ENCODE measurements at regions not wholly inside any gene's neighbourhood (a gene's known extent, or its start where the extent isn't known, plus 50 kb on each side); places are given as distances from the start of the nearest gene placed in this dataset.
A peak's percentile ranks its signal among the peaks of the same experiment; 100 is the strongest.

- no peak for ATAC-seq
- Histone ChIP-seq H3K9ac (ENCODE audit: insufficient read depth, low read depth, low read length) (no peak overlapping the region), H3K4me3 (replicated peaks in 1 of 3; ENCODE audit: insufficient read depth in 1 of 3, low read depth in 2 of 3, low read length in 3 of 3) (no peak overlapping the region), H2AFZ (ENCODE audit: low read length) (no peak overlapping the region), H3K4me1 (ENCODE audit: insufficient read depth, low read length) (no peaks in the 10 kb centered on the region), H3K36me3 (replicated peaks in 1 of 2; ENCODE audit: control insufficient read depth in 1 of 2, insufficient read depth in 2 of 2, low read length in 2 of 2) (no peaks in the 10 kb centered on the region), H3K9me3 (ENCODE audit: low read length) (no peaks in the 10 kb centered on the region), H3K79me2 (ENCODE audit: insufficient read depth, low read length) (no peaks in the 10 kb centered on the region), H3K27me3 (ENCODE audit: control insufficient read depth in 1 of 2, insufficient read depth in 2 of 2, low read length in 2 of 2) (no peaks in the 10 kb centered on the region), H3K27ac (ENCODE audit: extremely low read length, insufficient read depth, low read length) (no peak overlapping the region), H3K4me2 (ENCODE audit: low read depth, low read length) (no peak overlapping the region), H4K20me1 (ENCODE audit: insufficient read depth, low read length) (no peaks in the 10 kb centered on the region)
- TF ChIP-seq NFE2L1 (CRISPR knock-in tag; IDR thresholded peaks at IDR 0.05; ENCODE audit: borderline replicate concordance), result no peak
- no peak for TF ChIP-seq MTERF4 (CRISPR knock-in tag; IDR thresholded peaks at IDR 0.05)
- no peak for TF ChIP-seq SP1 (IDR thresholded peaks at IDR 0.05)
- no peak for TF ChIP-seq SP1 (CRISPR knock-in tag; IDR thresholded peaks at IDR 0.05)
- TF ChIP-seq MAFF (IDR thresholded peaks at IDR 0.05; ENCODE audit: low read depth, low read length), result peak; percentile 72
- no peak for TF ChIP-seq ZNF331 (CRISPR knock-in tag; IDR thresholded peaks at IDR 0.05)
- no peak for TF ChIP-seq NFATC3 (CRISPR knock-in tag; IDR thresholded peaks at IDR 0.05)
- peak; percentile 55 to 76; a peak in 3 of 4 replicates for TF ChIP-seq MAFK (conservative IDR thresholded peaks at IDR 0.05 in 1 of 2, IDR thresholded peaks at IDR 0.05 in 1 of 2; ENCODE audit: low read length in 2 of 2)
- no peak for TF ChIP-seq GZF1 (CRISPR knock-in tag; IDR thresholded peaks at IDR 0.05)
- no TSS peak for BruUV-seq (replicated peaks)
- no peak for FAIRE-seq
- WGBS (ENCODE audit: low lambda C conversion rate), result 9% methylated on average over 2 of the region's 2 CpGs
- ChIA-PET CTCF (ENCODE audit: low intra/inter-chr PET ratio, low total read pairs) (no interaction called here), POLR2A (no interaction called here)
- DNase-seq (ENCODE audit: low spot score), result no peak
- intact Hi-C loops (cut with micrococcal nuclease; ENCODE audit: unreplicated experiment) (no loop called here), in situ Hi-C loops (cut with HindIII; ENCODE audit: extremely low pct_ligation_motif_present, low pct_unique_long_range_greater_than_20kb) (no loop called here)
Measured at GRCh38 chr11:79758325-79758724, 317.5 kb upstream of the TENM4 start.

GRCh38 chr11:79747406-79747805 lies 306.6 kb upstream of the TENM4 start:
- Histone ChIP-seq H4K20me1 (ENCODE audit: insufficient read depth, low read length) (no peaks in the 10 kb centered on the region), H2AFZ (ENCODE audit: low read length) (no peak overlapping the region), H3K79me2 (ENCODE audit: insufficient read depth, low read length) (no peaks in the 10 kb centered on the region), H3K27ac (ENCODE audit: extremely low read length, insufficient read depth, low read length) (no peak overlapping the region), H3K9ac (ENCODE audit: insufficient read depth, low read depth, low read length) (no peak overlapping the region), H3K27me3 (ENCODE audit: control insufficient read depth in 1 of 2, insufficient read depth in 2 of 2, low read length in 2 of 2) (no peaks in the 10 kb centered on the region), H3K4me3 (replicated peaks in 1 of 3; ENCODE audit: insufficient read depth in 1 of 3, low read depth in 2 of 3, low read length in 3 of 3) (no peak overlapping the region), H3K9me3 (ENCODE audit: low read length) (no peaks in the 10 kb centered on the region), H3K4me2 (ENCODE audit: low read depth, low read length) (no peak overlapping the region), H3K36me3 (replicated peaks in 1 of 2; ENCODE audit: control insufficient read depth in 1 of 2, insufficient read depth in 2 of 2, low read length in 2 of 2) (no peaks in the 10 kb centered on the region), H3K4me1 (ENCODE audit: insufficient read depth, low read length) (no peaks in the 10 kb centered on the region)
- in situ Hi-C loops (cut with HindIII; ENCODE audit: extremely low pct_ligation_motif_present, low pct_unique_long_range_greater_than_20kb), result no loop called here
- intact Hi-C loops (cut with micrococcal nuclease; ENCODE audit: unreplicated experiment), result no loop called here
- TF ChIP-seq ZNF292 (CRISPR knock-in tag; IDR thresholded peaks at IDR 0.05; ENCODE audit: borderline replicate concordance, low read depth) (no peak), ZNF224 (CRISPR knock-in tag; IDR thresholded peaks at IDR 0.05) (no peak), EP300 (IDR thresholded peaks at IDR 0.05; ENCODE audit: low read depth in 2 of 2, low read length in 2 of 2) (no peak), EP300 (CRISPR knock-in tag; IDR thresholded peaks at IDR 0.05; ENCODE audit: borderline replicate concordance) (no peak)
- TF ChIP-seq, protein P1, sequence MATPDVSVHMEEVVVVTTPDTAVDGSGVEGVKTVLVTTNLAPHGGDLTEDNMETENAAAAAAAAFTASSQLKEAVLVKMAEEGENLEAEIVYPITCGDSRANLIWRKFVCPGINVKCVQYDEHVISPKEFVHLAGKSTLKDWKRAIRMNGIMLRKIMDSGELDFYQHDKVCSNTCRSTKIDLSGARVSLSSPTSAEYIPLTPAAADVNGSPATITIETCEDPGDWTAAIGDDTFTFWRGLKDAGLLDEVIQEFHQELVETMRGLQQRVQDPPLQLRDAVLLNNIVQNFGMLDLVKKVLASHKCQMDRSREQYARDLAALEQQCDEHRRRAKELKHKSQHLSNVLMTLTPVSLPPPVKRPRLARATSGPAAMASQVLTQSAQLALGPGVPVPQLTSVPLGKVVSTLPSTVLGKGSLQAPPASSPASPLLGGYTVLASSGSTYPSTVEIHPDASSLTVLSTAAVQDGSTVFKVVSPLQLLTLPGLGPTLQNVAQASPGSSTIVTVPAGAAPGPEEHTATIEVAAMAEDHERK (CRISPR knock-in tag; IDR thresholded peaks at IDR 0.05; ENCODE audit: low read depth), result no peak
- DNase-seq (ENCODE audit: low spot score) (no peak), FAIRE-seq (no peak), ATAC-seq (no peak)
- CTCF ChIA-PET (ENCODE audit: low intra/inter-chr PET ratio, low total read pairs), result no interaction called here
- BruUV-seq (replicated peaks), result no TSS peak
- POLR2A ChIA-PET, result no interaction called here
- 0% methylated on average over 1 of the region's 1 CpG for WGBS (ENCODE audit: low lambda C conversion rate)
